Fibroblast of villous mesenchyme (primary cell): ENCODE measurements at regions not wholly inside any gene's neighbourhood (a gene's known extent, or its start where the extent isn't known, plus 50 kb on each side); places are given as distances from the start of the nearest gene placed in this dataset.

Source experiments
- DNase-seq: peaks from one replicate; pipeline ENCODE4 v3.0.0-alpha.2; 2010; ENCODE audit warnings: low read depth
- H3K4me3 ChIP-seq: 2 replicates; pipeline ENCODE4 v1.5.1; 2011; ENCODE audit warnings: low read depth, mild to moderate bottlenecking, low read length
- TF ChIP-seq, protein P1 (sequence below): IDR thresholded peaks from 2 replicates; pipeline ENCODE4 v1.5.1; 2012; ENCODE audit warnings: low read depth, mild to moderate bottlenecking, low read length; ENCODE audit not compliant: insufficient read depth

DNA sequence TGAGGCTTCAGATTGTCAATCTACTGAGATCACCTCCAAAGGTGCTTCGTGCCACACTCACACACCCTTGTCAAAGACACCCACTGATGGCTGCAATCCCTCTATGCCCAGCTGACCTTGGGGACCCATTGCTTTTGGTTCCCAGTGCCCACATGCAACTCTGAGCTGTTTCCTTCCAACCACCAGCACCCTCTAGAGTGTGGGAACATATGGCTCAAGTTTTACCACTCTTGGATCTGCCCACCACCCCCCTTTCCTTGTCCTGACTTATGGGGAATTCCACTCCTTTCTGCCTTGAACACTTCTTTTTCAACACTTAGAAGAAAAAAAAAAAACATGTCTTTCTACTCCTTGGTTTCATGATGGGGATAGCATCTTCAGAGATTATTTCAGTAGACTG, 360.2 kb downstream of the ENC1 start:
- TF ChIP-seq, protein P1, sequence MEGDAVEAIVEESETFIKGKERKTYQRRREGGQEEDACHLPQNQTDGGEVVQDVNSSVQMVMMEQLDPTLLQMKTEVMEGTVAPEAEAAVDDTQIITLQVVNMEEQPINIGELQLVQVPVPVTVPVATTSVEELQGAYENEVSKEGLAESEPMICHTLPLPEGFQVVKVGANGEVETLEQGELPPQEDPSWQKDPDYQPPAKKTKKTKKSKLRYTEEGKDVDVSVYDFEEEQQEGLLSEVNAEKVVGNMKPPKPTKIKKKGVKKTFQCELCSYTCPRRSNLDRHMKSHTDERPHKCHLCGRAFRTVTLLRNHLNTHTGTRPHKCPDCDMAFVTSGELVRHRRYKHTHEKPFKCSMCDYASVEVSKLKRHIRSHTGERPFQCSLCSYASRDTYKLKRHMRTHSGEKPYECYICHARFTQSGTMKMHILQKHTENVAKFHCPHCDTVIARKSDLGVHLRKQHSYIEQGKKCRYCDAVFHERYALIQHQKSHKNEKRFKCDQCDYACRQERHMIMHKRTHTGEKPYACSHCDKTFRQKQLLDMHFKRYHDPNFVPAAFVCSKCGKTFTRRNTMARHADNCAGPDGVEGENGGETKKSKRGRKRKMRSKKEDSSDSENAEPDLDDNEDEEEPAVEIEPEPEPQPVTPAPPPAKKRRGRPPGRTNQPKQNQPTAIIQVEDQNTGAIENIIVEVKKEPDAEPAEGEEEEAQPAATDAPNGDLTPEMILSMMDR, result no peak
- no peak overlapping the region for H3K4me3 ChIP-seq
- DNase-seq, result no peak

DNA sequence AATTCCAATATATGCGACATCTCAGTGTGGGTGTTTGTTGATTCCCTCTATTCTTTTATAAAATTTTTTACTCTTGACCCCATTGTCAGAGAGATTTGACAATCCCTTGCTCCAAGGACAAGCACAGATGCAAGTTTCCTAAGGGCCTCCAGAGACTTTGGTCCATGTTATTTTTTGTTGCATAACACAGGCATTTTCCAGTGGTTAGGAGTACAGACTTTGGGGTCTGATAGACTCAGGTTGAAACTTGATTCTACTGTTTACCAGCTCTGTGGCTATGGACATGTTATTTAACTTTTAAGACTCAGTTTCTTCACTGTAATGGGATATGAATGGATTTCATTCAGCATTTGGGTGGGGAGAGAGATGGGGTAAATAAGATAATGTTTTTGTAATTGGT, 361.3 kb downstream of the ENC1 start:
- H3K4me3 ChIP-seq, result no peak overlapping the region
- TF ChIP-seq, protein P1, result no peak
- no peak for DNase-seq

DNA sequence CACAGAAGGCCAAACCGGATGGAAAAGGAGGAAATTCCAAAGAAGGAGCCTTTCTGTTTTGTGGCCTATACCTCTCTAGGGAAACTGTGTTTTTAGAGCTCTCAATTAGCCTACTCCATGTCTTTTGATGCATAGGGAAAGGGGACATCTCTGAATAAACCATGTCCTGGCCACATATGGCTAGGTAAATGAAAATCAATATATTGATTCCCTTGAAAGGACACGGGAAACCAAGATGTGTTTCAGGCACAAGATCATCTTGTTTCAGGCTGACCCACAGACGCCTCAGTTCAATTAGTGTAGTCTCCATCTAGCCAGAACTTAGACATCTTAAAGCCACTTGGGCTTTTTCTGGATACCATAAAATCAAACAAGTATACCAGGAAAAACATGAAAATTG, 363.1 kb downstream of the ENC1 start:
- TF ChIP-seq, protein P1, result no peak
- no peak for DNase-seq
- H3K4me3 ChIP-seq, result no peak overlapping the region

DNA sequence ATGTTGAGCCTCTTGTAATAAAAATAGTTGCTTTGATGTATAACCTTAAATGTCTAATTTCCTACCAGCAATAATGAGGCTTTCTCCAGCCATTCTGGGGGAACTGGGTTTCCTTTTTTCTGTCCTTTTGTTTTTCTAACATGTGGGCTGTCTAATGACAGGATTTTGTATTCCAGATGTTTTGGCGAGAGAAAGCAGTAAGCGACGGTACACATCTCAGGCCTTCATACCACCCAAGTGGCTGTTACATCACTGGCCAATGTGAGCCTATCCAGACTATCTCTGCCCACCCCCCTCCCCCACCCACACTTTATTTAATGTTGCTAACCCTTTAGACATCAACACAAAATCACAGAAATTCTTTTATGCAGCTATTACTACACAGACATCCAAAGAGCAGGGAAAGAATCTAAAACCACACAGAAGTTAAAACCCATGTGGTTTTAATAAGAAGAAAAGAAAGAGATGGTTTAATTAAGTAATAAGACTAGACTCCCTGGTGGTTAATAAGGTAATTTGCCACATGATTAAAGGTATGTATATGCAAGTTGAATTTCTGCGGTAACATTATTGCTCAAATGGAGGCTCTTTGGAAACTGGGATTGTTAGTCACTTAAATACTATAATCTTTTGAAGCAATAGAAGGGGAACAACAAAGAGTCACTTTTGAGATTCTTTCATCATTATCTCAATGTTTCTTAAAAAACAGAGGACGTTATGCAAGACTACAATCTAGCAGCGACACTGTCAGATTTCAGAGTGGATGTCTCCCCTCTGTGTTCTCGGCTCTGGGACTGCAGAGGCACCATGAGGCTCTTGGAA, 365.1 kb downstream of the ENC1 start:
- TF ChIP-seq, protein P1, result no peak
- peak; percentile 73 for DNase-seq
- no peak overlapping the region for H3K4me3 ChIP-seq

DNA sequence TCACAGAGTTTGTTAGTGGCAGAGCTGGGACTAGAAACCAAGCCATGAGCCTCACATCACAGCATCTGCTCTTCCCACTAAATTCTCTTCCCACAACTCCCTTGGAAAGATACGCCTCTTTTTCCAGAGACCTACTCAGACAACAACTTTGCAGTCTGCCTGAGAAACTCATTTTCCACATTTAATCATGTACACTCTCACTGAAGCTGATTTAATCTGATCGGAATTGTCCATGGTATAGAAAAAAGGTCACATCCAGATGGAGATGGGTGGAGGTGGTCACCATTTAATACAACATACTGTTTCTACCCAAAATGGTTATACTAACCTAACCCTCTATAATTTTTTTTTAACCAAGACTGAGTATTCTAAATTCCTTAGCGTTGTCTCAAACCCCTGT, 366.2 kb downstream of the ENC1 start:
- no peak for DNase-seq
- TF ChIP-seq, protein P1, result no peak
- no peak overlapping the region for H3K4me3 ChIP-seq

GRCh38 chr5:74272831-74273451, 367.6 kb downstream of the ENC1 start:
- TF ChIP-seq, protein P1, result no peak
- peak; percentile 54 for DNase-seq
- no peak overlapping the region for H3K4me3 ChIP-seq
